DND-41 (cell line): ENCODE measurements at regions not wholly inside any gene's neighbourhood (a gene's known extent, or its start where the extent isn't known, plus 50 kb on each side); places are given as distances from the start of the nearest gene placed in this dataset.

Experiments
- ATAC-seq: fragments of 200-7000 bp; cut with Tn5 transposase; 3 replicates; pipeline ENCODE4 v1.9.1; 2021; ENCODE audit warnings: low read depth; ENCODE audit not compliant: insufficient read depth
- DNase-seq: peaks from one replicate; pipeline ENCODE4 v3.0.0-alpha.2; 2020
- H2AFZ ChIP-seq: 2 replicates; pipeline ENCODE4 v1.6.0; 2012; ENCODE audit warnings: low read depth, low read length
- H3K27ac ChIP-seq: 2 replicates; pipeline ENCODE4 v1.5.1; 2012; ENCODE audit warnings: low read length, inconsistent platforms
- H3K27me3 ChIP-seq: fragments of 200-600 bp; sonication (generic); 2 replicates; pipeline ENCODE4 v1.6.0; 2012; ENCODE audit warnings: low read length, mild to moderate bottlenecking, inconsistent platforms; ENCODE audit not compliant: insufficient read depth, poor library complexity
- H3K36me3 ChIP-seq: 2 replicates; pipeline ENCODE4 v1.5.1; 2012; ENCODE audit warnings: low read length, inconsistent platforms; ENCODE audit not compliant: insufficient read depth
- H3K4me1 ChIP-seq: 2 replicates; pipeline ENCODE4 v1.5.1; 2012; ENCODE audit warnings: mild to moderate bottlenecking, low read length; ENCODE audit not compliant: insufficient read depth
- H3K4me2 ChIP-seq: 2 replicates; pipeline ENCODE4 v1.6.0; 2012; ENCODE audit warnings: mild to moderate bottlenecking, moderate library complexity, low read length, inconsistent platforms; ENCODE audit not compliant: insufficient read depth
- H3K4me3 ChIP-seq, 2 experiments: fragments of 200-600 bp in 1 of 2; shearing (Covaris generic) in 1 of 2; 2 replicates each; pipeline ENCODE4 v1.5.1; 2012 to 2016; ENCODE audit warnings: inconsistent platforms in 2 of 2, low read length in 2 of 2, mild to moderate bottlenecking in 2 of 2, low read depth in 1 of 2, moderate library complexity in 1 of 2
- H3K79me2 ChIP-seq: 2 replicates; pipeline ENCODE4 v1.6.0; 2012; ENCODE audit warnings: low read length, inconsistent platforms; ENCODE audit not compliant: insufficient read depth
- H3K9ac ChIP-seq: 2 replicates; pipeline ENCODE4 v1.6.0; 2012; ENCODE audit warnings: low read depth, mild to moderate bottlenecking, inconsistent platforms, low read length, moderate library complexity
- H3K9me3 ChIP-seq: 2 replicates; pipeline ENCODE4 v1.5.1; 2012; ENCODE audit warnings: low read length, moderate library complexity, mild to moderate bottlenecking, inconsistent platforms; ENCODE audit not compliant: insufficient read depth, severe bottlenecking
- H4K20me1 ChIP-seq: 2 replicates; pipeline ENCODE4 v1.6.0; 2012; ENCODE audit warnings: low read length; ENCODE audit not compliant: insufficient read depth
- CTCF ChIP-seq: IDR thresholded peaks from 2 replicates; pipeline ENCODE4 v1.5.1; 2012; ENCODE audit warnings: borderline replicate concordance, low read length, moderate library complexity, mild to moderate bottlenecking; ENCODE audit not compliant: poor library complexity, severe bottlenecking; ENCODE audit errors: extremely low read depth
- EZH2 ChIP-seq: IDR thresholded peaks from 3 replicates; pipeline ENCODE4 v1.6.1; 2012; ENCODE audit warnings: borderline replicate concordance, low read depth, mild to moderate bottlenecking, moderate library complexity, low read length, inconsistent platforms; ENCODE audit not compliant: severe bottlenecking

GRCh38 chr1:94336991-94337390, 81.2 kb upstream of the ABCD3 start:
- Histone ChIP-seq H3K36me3 (no peaks in the 10 kb centered on the region), H3K4me1 (peaks cover 5% of the 10 kb centered on the region; the same call in 1 of the 2 replicates), H3K4me3 (no peak overlapping the region), H3K9me3 (no peaks in the 10 kb centered on the region), H3K27me3 (no peaks in the 10 kb centered on the region), H3K4me2 (no peak overlapping the region), H3K9ac (no peak overlapping the region), H3K27ac (no peak overlapping the region), H3K79me2 (no peaks in the 10 kb centered on the region), H4K20me1 (no peaks in the 10 kb centered on the region), H2AFZ (no peak overlapping the region)
- TF ChIP-seq EZH2 = no peak
- no peak for TF ChIP-seq CTCF
- ATAC-seq (no peak), DNase-seq (no peak)

GRCh38 chr1:94335950-94336349, 82.2 kb upstream of the ABCD3 start:
- Histone ChIP-seq H3K36me3 (no peaks in the 10 kb centered on the region), H3K27ac (no peak overlapping the region)

GRCh38 chr1:94335447-94335846, 82.7 kb upstream of the ABCD3 start:
- H3K27me3 ChIP-seq = no peaks in the 10 kb centered on the region
- H2AFZ ChIP-seq = no peak overlapping the region
- no peak overlapping the region for H3K4me3 ChIP-seq
- H4K20me1 ChIP-seq = no peaks in the 10 kb centered on the region
- no peak overlapping the region for H3K27ac ChIP-seq
- TF ChIP-seq EZH2 = no peak
- TF ChIP-seq CTCF = no peak
- no peak overlapping the region for H3K9ac ChIP-seq
- H3K79me2 ChIP-seq = no peaks in the 10 kb centered on the region
- H3K4me1 ChIP-seq = peaks cover 5% of the 10 kb centered on the region; the same call in 1 of the 2 replicates
- DNase-seq (no peak), ATAC-seq (no peak)
- no peak overlapping the region for H3K4me2 ChIP-seq
- no peaks in the 10 kb centered on the region for H3K36me3 ChIP-seq
- H3K9me3 ChIP-seq = no peaks in the 10 kb centered on the region

More at GRCh38 chr1:94335950-94336349, 82.2 kb upstream of the ABCD3 start:
- ATAC-seq = no peak
- Histone ChIP-seq H3K4me3 (no peak overlapping the region), H3K9ac (no peak overlapping the region), H3K4me2 (no peak overlapping the region), H4K20me1 (no peaks in the 10 kb centered on the region), H3K9me3 (no peaks in the 10 kb centered on the region), H3K4me1 (peaks cover 5% of the 10 kb centered on the region; the same call in 1 of the 2 replicates), H2AFZ (no peak overlapping the region), H3K27me3 (no peaks in the 10 kb centered on the region), H3K79me2 (no peaks in the 10 kb centered on the region)
- peak; percentile 28 for DNase-seq
- TF ChIP-seq EZH2 (no peak), CTCF (peak; percentile 53)

GRCh38 chr1:94334764-94335163, 83.4 kb upstream of the ABCD3 start:
- H3K27me3 ChIP-seq = no peaks in the 10 kb centered on the region
- DNase-seq = no peak

More at GRCh38 chr1:94334764-94335163, 83.4 kb upstream of the ABCD3 start:
- no peak overlapping the region for H3K27ac ChIP-seq
- ATAC-seq = no peak
- peaks cover 5% of the 10 kb centered on the region; the same call in 1 of the 2 replicates for H3K4me1 ChIP-seq
- H3K79me2 ChIP-seq = no peaks in the 10 kb centered on the region
- H3K9ac ChIP-seq = no peak overlapping the region
- no peak for TF ChIP-seq CTCF
- no peak for TF ChIP-seq EZH2
- H3K36me3 ChIP-seq = no peaks in the 10 kb centered on the region
- H2AFZ ChIP-seq = no peak overlapping the region
- H3K4me2 ChIP-seq = no peak overlapping the region
- H4K20me1 ChIP-seq = no peaks in the 10 kb centered on the region
- no peaks in the 10 kb centered on the region for H3K9me3 ChIP-seq
- H3K4me3 ChIP-seq = no peak overlapping the region
